ENCODE measurements at regions not wholly inside any gene's neighbourhood (a gene's known extent, or its start where the extent isn't known, plus 50 kb on each side); places are given as distances from the start of the nearest gene placed in this dataset.
"Not testable (repeated sequence)": the region's sequence is repeated elsewhere in the genome, so short reads cannot be mapped to it uniquely, and the experiment has no call there.

- H2AK5ac ChIP-seq (ENCODE audit: low read depth, low read length): no peak overlapping the region
- H3K27me3 ChIP-seq (ENCODE audit: control insufficient read depth, insufficient read depth, low read length): no peaks in the 10 kb centered on the region
- H3K4me2 ChIP-seq (ENCODE audit: low read depth, low read length): no peak overlapping the region
- H3K4ac ChIP-seq (ENCODE audit: low read depth, low read length): no peak overlapping the region
- H4K5ac ChIP-seq (ENCODE audit: low read depth, low read length): no peak overlapping the region
- ChIA-PET POLR2A (ENCODE audit: unreplicated experiment) (no interaction called here), CTCF (no interaction called here)
- no peak overlapping the region for H2AK9ac ChIP-seq (replicated peaks; ENCODE audit: low read depth, low read length, poor library complexity)
- H3K18ac ChIP-seq (ENCODE audit: low read depth, low read length): no peak overlapping the region
- H3K56ac ChIP-seq (ENCODE audit: extremely low read depth, insufficient read depth, low read length): no peak overlapping the region
- H2BK20ac ChIP-seq (ENCODE audit: low read depth, low read length): no peak overlapping the region
- H3K14ac ChIP-seq (replicated peaks; ENCODE audit: low read depth, low read length): no peak overlapping the region
- H3K36me3 ChIP-seq (ENCODE audit: control insufficient read depth, insufficient read depth, low read length): no peaks in the 10 kb centered on the region
- ATAC-seq (ENCODE audit: low read depth): no peak
- H4K8ac ChIP-seq (ENCODE audit: low read depth in 2 of 2, low read length in 2 of 2): no peak overlapping the region
- no TSS peak for BruUV-seq (replicated peaks)
- no peak overlapping the region for H4K91ac ChIP-seq (ENCODE audit: insufficient read depth, low read depth, low read length)
- H3K9ac ChIP-seq (ENCODE audit: low read depth, low read length): no peak overlapping the region
- H3K4me3 ChIP-seq (ENCODE audit: insufficient read depth, low read depth, low read length): no peak overlapping the region
- H3K9me3 ChIP-seq (ENCODE audit: control insufficient read depth, insufficient read depth, low read length): peaks cover 46% of the 10 kb centered on the region
- in situ Hi-C loops (cut with MboI; ENCODE audit: low sequenced_read_pairs): no loop called here
- no peak for TF ChIP-seq RAD21 (IDR thresholded peaks at IDR 0.05; ENCODE audit: low read length)
- no peak for TF ChIP-seq FOS (IDR thresholded peaks at IDR 0.05; ENCODE audit: low read depth, low read length)
- no peak for TF ChIP-seq NFE2L2 (IDR thresholded peaks at IDR 0.05; ENCODE audit: low read depth, low read length)
- no peak for TF ChIP-seq CHD1 (IDR thresholded peaks at IDR 0.05; ENCODE audit: low read depth, low read length)
- TF ChIP-seq RFX5 (IDR thresholded peaks at IDR 0.05; ENCODE audit: low read depth, low read length): no peak
- TF ChIP-seq ELK1 (IDR thresholded peaks at IDR 0.05; ENCODE audit: borderline replicate concordance, low read depth, low read length): no peak
- TF ChIP-seq MAFK (IDR thresholded peaks at IDR 0.05; ENCODE audit: low read depth, low read length): no peak
- no peak for TF ChIP-seq BHLHE40 (IDR thresholded peaks at IDR 0.05; ENCODE audit: low read depth, low read length)
- TF ChIP-seq MXI1 (IDR thresholded peaks at IDR 0.05; ENCODE audit: borderline replicate concordance, low read depth, low read length): no peak
- no peak for TF ChIP-seq POLR2A (IDR thresholded peaks at IDR 0.05; ENCODE audit: low read depth, low read length)
- no peak for TF ChIP-seq RCOR1 (IDR thresholded peaks at IDR 0.05; ENCODE audit: insufficient replicate concordance, low read length)
- H2BK120ac ChIP-seq (ENCODE audit: low read depth, low read length): no peak overlapping the region
- H3K23ac ChIP-seq (ENCODE audit: low read depth, low read length): no peak overlapping the region
- H4K20me1 ChIP-seq (ENCODE audit: insufficient read depth, low read length): no peaks in the 10 kb centered on the region
- intact Hi-C loops (cut with micrococcal nuclease): no loop called here
- H2BK15ac ChIP-seq (ENCODE audit: low read depth, low read length): no peak overlapping the region
- no peak overlapping the region for H2AFZ ChIP-seq (replicated peaks; ENCODE audit: low read length, poor library complexity)
- dilution Hi-C loops (cut with HindIII; ENCODE audit: low sequenced_read_pairs, unreplicated experiment): no loop called here
- DNase-seq: no peak
- no peaks in the 10 kb centered on the region for H3K9me1 ChIP-seq (ENCODE audit: insufficient read depth, low read length)
- H3K4me1 ChIP-seq (ENCODE audit: control insufficient read depth, insufficient read depth, low read length): no peaks in the 10 kb centered on the region
- H3K27ac ChIP-seq (ENCODE audit: insufficient read depth, low read length): no peak overlapping the region
- no peak overlapping the region for H2BK5ac ChIP-seq (ENCODE audit: low read depth, low read length, poor library complexity, severe bottlenecking)
- no peaks in the 10 kb centered on the region for H3K79me1 ChIP-seq (ENCODE audit: low read depth in 1 of 2, low read length in 2 of 2)
Observed at GRCh38 chr22:48621085-48621484, 1206.6 kb downstream of the BRD1 start.

DNA sequence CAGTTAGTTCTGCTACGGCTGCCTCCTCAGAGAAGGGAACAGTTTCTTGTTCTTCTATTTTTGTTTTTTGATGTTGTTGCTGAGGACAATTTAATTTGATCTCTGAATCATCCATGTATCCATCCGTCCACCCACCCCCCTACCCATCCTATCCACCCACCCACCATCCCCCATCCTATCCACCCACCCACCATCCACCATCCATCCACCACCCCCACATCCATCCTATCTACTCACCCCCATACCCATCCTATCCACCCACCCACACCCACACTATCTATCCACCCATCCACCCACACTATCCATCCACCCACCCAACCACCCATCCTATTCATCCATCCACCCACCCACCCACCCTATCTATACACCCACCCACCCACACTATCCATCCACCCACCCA lies 1207.2 kb downstream of the BRD1 start:
- H2BK20ac ChIP-seq (ENCODE audit: low read depth, low read length); in situ Hi-C loops (cut with MboI; ENCODE audit: low sequenced_read_pairs); H3K9ac ChIP-seq (ENCODE audit: low read depth, low read length); H4K20me1 ChIP-seq (ENCODE audit: insufficient read depth, low read length); H2BK15ac ChIP-seq (ENCODE audit: low read depth, low read length); H3K4me3 ChIP-seq (ENCODE audit: insufficient read depth, low read depth, low read length); H2AK9ac ChIP-seq (replicated peaks; ENCODE audit: low read depth, low read length, poor library complexity); ATAC-seq (ENCODE audit: low read depth); H3K4me1 ChIP-seq (ENCODE audit: control insufficient read depth, insufficient read depth, low read length); H3K9me1 ChIP-seq (ENCODE audit: insufficient read depth, low read length); H4K91ac ChIP-seq (ENCODE audit: insufficient read depth, low read depth, low read length); H3K27ac ChIP-seq (ENCODE audit: insufficient read depth, low read length); H4K8ac ChIP-seq (ENCODE audit: low read depth in 2 of 2, low read length in 2 of 2); H3K56ac ChIP-seq (ENCODE audit: extremely low read depth, insufficient read depth, low read length); H4K5ac ChIP-seq (ENCODE audit: low read depth, low read length); H3K27me3 ChIP-seq (ENCODE audit: control insufficient read depth, insufficient read depth, low read length); H3K14ac ChIP-seq (replicated peaks; ENCODE audit: low read depth, low read length); POLR2A ChIA-PET (ENCODE audit: unreplicated experiment); H3K36me3 ChIP-seq (ENCODE audit: control insufficient read depth, insufficient read depth, low read length); H3K4ac ChIP-seq (ENCODE audit: low read depth, low read length); BruUV-seq (replicated peaks); H3K4me2 ChIP-seq (ENCODE audit: low read depth, low read length); H2BK120ac ChIP-seq (ENCODE audit: low read depth, low read length); intact Hi-C loops (cut with micrococcal nuclease); H3K18ac ChIP-seq (ENCODE audit: low read depth, low read length); H2AK5ac ChIP-seq (ENCODE audit: low read depth, low read length); DNase-seq; dilution Hi-C loops (cut with HindIII; ENCODE audit: low sequenced_read_pairs, unreplicated experiment); CTCF ChIA-PET; H3K79me1 ChIP-seq (ENCODE audit: low read depth in 1 of 2, low read length in 2 of 2); H2AFZ ChIP-seq (replicated peaks; ENCODE audit: low read length, poor library complexity); H3K23ac ChIP-seq (ENCODE audit: low read depth, low read length); H2BK5ac ChIP-seq (ENCODE audit: low read depth, low read length, poor library complexity, severe bottlenecking): not testable (repeated sequence)
- peaks cover 44% of the 10 kb centered on the region for H3K9me3 ChIP-seq (ENCODE audit: control insufficient read depth, insufficient read depth, low read length)
- WGBS, 2 experiments (ENCODE audit: extremely low coverage in 2 of 2, insufficient read length in 1 of 2): no CpG with 5 or more reads among the region's 2 CpGs

All from IMR-90 (cell line).